HCT116 (cell line): ENCODE measurements at regions not wholly inside any gene's neighbourhood (a gene's known extent, or its start where the extent isn't known, plus 50 kb on each side); places are given as distances from the start of the nearest gene placed in this dataset.

ENCODE experiments used
- ATAC-seq: fragments of 200-7000 bp; cut with Tn5 transposase; 2 replicates; pipeline ENCODE4 v1.9.1; 2020; ENCODE audit warnings: mild to moderate bottlenecking, moderate library complexity
- BruUV-seq: library from RNA; stranded (reverse); fragments of 400-500 nt; replicated peaks from 2 replicates; lab custom pipeline; 2021; lab: Mats Ljungman, UMichigan
- CTCF ChIA-PET: fragments of 300-600 bp; sonication (Branson Sonifier 250); formaldehyde crosslinking; loops from one replicate; lab custom pipeline; 2021; ENCODE audit warnings: antibody characterized with exemption; lab: Charles Lee
- POLR2A ChIA-PET: fragments of 300-600, 350-600 bp; sonication (Branson Sonifier 250); formaldehyde crosslinking; loops from one replicate; lab custom pipeline; 2021; ENCODE audit warnings: antibody characterized with exemption; lab: Charles Lee
- RAD21 ChIA-PET, 2 experiments: fragments of 300-600 bp; sonication (Branson Sonifier 250); formaldehyde crosslinking; loops; one replicate each; lab custom pipeline; 2023; ENCODE audit warnings: low total read pairs in 2 of 2; ENCODE audit not compliant: uncharacterized antibody in 2 of 2, unreplicated experiment in 2 of 2, low non-redundant PET in 1 of 2; lab: Charles Lee
- DNase-seq: peaks from one replicate; pipeline ENCODE4 v3.0.0-alpha.2; 2010; ENCODE audit warnings: low read depth, low spot score
- H2AFZ ChIP-seq: fragments of 200-600 bp; shearing (Covaris generic), sonication (generic); 2 replicates; pipeline ENCODE4 v1.6.1; 2017; ENCODE audit warnings: low read depth, mixed run types, mixed read lengths, antibody characterized with exemption, low read length; ENCODE audit not compliant: poor library complexity, severe bottlenecking
- H3K27ac ChIP-seq: 2 replicates; pipeline ENCODE4 v1.5.1; 2012; ENCODE audit warnings: low read depth, low read length
- H3K27me3 ChIP-seq: fragments of 200-600 bp; sonication (generic); 2 replicates; pipeline ENCODE4 v1.6.1; 2016; ENCODE audit warnings: mixed run types, low read length, mixed read lengths; ENCODE audit not compliant: insufficient read depth
- H3K36me3 ChIP-seq, 2 experiments: fragments of 200-500 bp in 1 of 2; fragments of 200-600 bp in 1 of 2; sonication (Bioruptor generic) in 1 of 2; sonication (generic) in 1 of 2; 2 replicates each; pipeline versions ENCODE4 v1.5.1 to v1.6.1; 2014 to 2016; ENCODE audit warnings: low read length in 2 of 2, inconsistent platforms in 1 of 2, mixed read lengths in 1 of 2, mixed run types in 1 of 2; ENCODE audit not compliant: insufficient read depth in 2 of 2, control insufficient read depth in 1 of 2
- H3K4me1 ChIP-seq, 2 experiments: fragments of 200-600 bp in 1 of 2; sonication (generic) in 1 of 2; 2 replicates each; pipeline versions ENCODE4 v1.5.1 to v1.6.1; 2012 to 2017; ENCODE audit warnings: low read length in 2 of 2, inconsistent platforms in 1 of 2, mild to moderate bottlenecking in 1 of 2, mixed read lengths in 1 of 2, mixed run types in 1 of 2, moderate library complexity in 1 of 2; ENCODE audit not compliant: insufficient read depth in 2 of 2, control insufficient read depth in 1 of 2
- H3K4me2 ChIP-seq: fragments of 200-600 bp; sonication (generic); 2 replicates; pipeline ENCODE4 v1.6.1; 2017; ENCODE audit warnings: mixed run types, low read length, mixed read lengths
- H3K4me3 ChIP-seq, 2 experiments: fragments of 200-600 bp in 1 of 2; sonication (generic) in 1 of 2; replicated peaks in 1 of 2; 2 replicates each; pipeline ENCODE4 v1.5.1; 2011 to 2016; ENCODE audit warnings: low read length in 2 of 2, control low read depth in 1 of 2, low read depth in 1 of 2, mild to moderate bottlenecking in 1 of 2, mixed read lengths in 1 of 2, mixed run types in 1 of 2
- H3K79me2 ChIP-seq: fragments of 200-600 bp; sonication (generic); 2 replicates; pipeline ENCODE4 v1.6.1; 2017; ENCODE audit warnings: mild to moderate bottlenecking, mixed run types, low read length, moderate library complexity, mixed read lengths; ENCODE audit not compliant: insufficient read depth
- H3K9ac ChIP-seq: fragments of 200-600 bp; sonication (generic); 2 replicates; pipeline ENCODE4 v1.6.1; 2016; ENCODE audit warnings: low read length, mixed read lengths
- H3K9me2 ChIP-seq: fragments of 200-600 bp; sonication (generic), shearing (Covaris generic); 2 replicates; pipeline ENCODE4 v1.6.1; 2017; ENCODE audit warnings: mixed run types, mild to moderate bottlenecking, moderate library complexity; ENCODE audit not compliant: insufficient read depth
- H3K9me3 ChIP-seq, 2 experiments: fragments of 200-500 bp in 1 of 2; fragments of 200-600 bp in 1 of 2; sonication (Bioruptor generic) in 1 of 2; sonication (generic) in 1 of 2; 2 replicates each; pipeline ENCODE4 v1.6.1; 2014 to 2017; ENCODE audit warnings: low read length in 2 of 2, mixed read lengths in 2 of 2, inconsistent platforms in 1 of 2, low read depth in 1 of 2, mild to moderate bottlenecking in 1 of 2, mixed run types in 1 of 2, moderate library complexity in 1 of 2; ENCODE audit not compliant: control insufficient read depth in 1 of 2, insufficient read depth in 1 of 2
- H4K20me1 ChIP-seq: fragments of 200-600 bp; sonication (generic), shearing (Covaris generic); 2 replicates; pipeline ENCODE4 v1.6.1; 2017; ENCODE audit warnings: mixed run types, mild to moderate bottlenecking, moderate library complexity; ENCODE audit not compliant: insufficient read depth
- ATF3 ChIP-seq: IDR thresholded peaks from 2 replicates; pipeline ENCODE4 v1.6.1; 2012
- CBX3 ChIP-seq: IDR thresholded peaks from 2 replicates; pipeline ENCODE4 v1.6.1; 2012; ENCODE audit warnings: low read depth
- CTCF ChIP-seq, 3 experiments: fragments of 200-600 bp in 1 of 3; sonication (generic) in 1 of 3; IDR thresholded peaks in 2 of 3; conservative IDR thresholded peaks in 1 of 3; 2 replicates each; pipeline ENCODE4 v1.5.1; 2012 to 2017; ENCODE audit warnings: low read depth in 2 of 3, low read length in 2 of 3, antibody characterized with exemption in 1 of 3, borderline replicate concordance in 1 of 3, control low read depth in 1 of 3, mild to moderate bottlenecking in 1 of 3, mixed read lengths in 1 of 3, mixed run types in 1 of 3, moderate library complexity in 1 of 3; ENCODE audit not compliant: insufficient read depth in 1 of 3
- EGR1 ChIP-seq: IDR thresholded peaks from 2 replicates; pipeline ENCODE4 v1.6.1; 2012; ENCODE audit warnings: low read depth
- ELF1 ChIP-seq: IDR thresholded peaks from 2 replicates; pipeline ENCODE4 v1.6.1; 2012; ENCODE audit warnings: low read depth, borderline replicate concordance
- EZH2 ChIP-seq: fragments of 200-600 bp; sonication (generic); IDR thresholded peaks from 2 replicates; pipeline ENCODE4 v1.6.1; 2017; ENCODE audit warnings: antibody characterized with exemption, mixed run types
- EZH2phosphoT487 ChIP-seq: fragments of 200-600 bp; IDR thresholded peaks from 2 replicates; pipeline ENCODE4 v1.6.1; 2018; ENCODE audit warnings: antibody characterized with exemption, borderline replicate concordance
- FOSL1 ChIP-seq: IDR thresholded peaks from 2 replicates; pipeline ENCODE4 v1.6.1; 2012; ENCODE audit warnings: low read depth
- JUND ChIP-seq: IDR thresholded peaks from 2 replicates; pipeline ENCODE4 v1.6.1; 2012
- POLR2A ChIP-seq: IDR thresholded peaks from 2 replicates; pipeline ENCODE4 v1.7.0; 2011; ENCODE audit warnings: borderline replicate concordance; ENCODE audit not compliant: insufficient read depth, insufficient read length; ENCODE audit errors: extremely low read depth
- POLR2AphosphoS5 ChIP-seq: IDR thresholded peaks from 2 replicates; pipeline ENCODE4 v1.6.1; 2011; ENCODE audit warnings: mild to moderate bottlenecking, low read depth, low read length, moderate library complexity
- RAD21 ChIP-seq: IDR thresholded peaks from 2 replicates; pipeline ENCODE4 v1.6.1; 2012; ENCODE audit warnings: low read depth, mild to moderate bottlenecking
- SIN3A ChIP-seq: IDR thresholded peaks from 2 replicates; pipeline ENCODE4 v1.6.1; 2012; ENCODE audit warnings: low read depth
- SRF ChIP-seq: IDR thresholded peaks from 2 replicates; pipeline ENCODE4 v1.6.1; 2012; ENCODE audit warnings: low read depth
- TCF7L2 ChIP-seq: IDR thresholded peaks from 2 replicates; pipeline ENCODE4 v1.7.0; 2011; ENCODE audit warnings: borderline replicate concordance, inconsistent platforms; ENCODE audit not compliant: insufficient read depth, insufficient read length; ENCODE audit errors: extremely low read depth
- YY1 ChIP-seq: IDR thresholded peaks from 2 replicates; pipeline ENCODE4 v1.6.1; 2011; ENCODE audit warnings: low read length, low read depth, moderate library complexity, mild to moderate bottlenecking; ENCODE audit not compliant: insufficient replicate concordance; ENCODE audit errors: extremely low read depth
- ZFX ChIP-seq: fragments of 450-650 bp; IDR thresholded peaks from 2 replicates; pipeline ENCODE4 v1.6.1; 2017
- ZNF274 ChIP-seq: fragments of 200-500 bp; sonication (Bioruptor generic); IDR thresholded peaks from 2 replicates; pipeline ENCODE4 v1.6.1; 2014; ENCODE audit warnings: mild to moderate bottlenecking, low read depth, low read length, inconsistent platforms
- intact Hi-C: fragments of 100-400 bp; cut with micrococcal nuclease; formaldehyde crosslinking; loops from 2 replicates; pipeline ENCODE4 v1.10.0; 2022
- TF ChIP-seq, protein P1 (sequence below): IDR thresholded peaks from 2 replicates; pipeline ENCODE4 v1.6.1; 2012

DNA sequence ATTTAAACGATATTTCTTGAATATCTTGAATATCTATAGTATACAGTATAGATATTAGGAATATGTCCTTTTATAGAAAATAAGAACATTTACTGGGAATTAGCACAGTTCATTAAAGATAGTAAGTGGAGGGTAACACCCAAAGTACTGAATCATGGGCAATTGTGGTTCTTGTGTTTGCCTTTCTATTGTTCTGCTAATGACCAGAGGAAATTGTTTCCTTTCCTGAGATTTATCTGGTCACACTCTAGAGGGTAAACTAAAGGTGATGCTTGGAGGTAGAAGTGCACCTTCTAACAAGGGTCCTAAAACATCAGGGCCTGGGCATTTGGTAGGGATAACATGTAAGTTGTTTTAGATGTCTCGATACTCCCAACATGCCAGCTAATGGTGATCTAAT is 241.3 kb upstream of the SFRP2 start:
- no peak overlapping the region for H3K4me3 ChIP-seq
- ATAC-seq (no peak), DNase-seq (no peak)
- H3K4me2 ChIP-seq: no peak overlapping the region
- BruUV-seq: no TSS peak
- H3K27ac ChIP-seq: no peak overlapping the region
- no peak overlapping the region for H3K9ac ChIP-seq
- H3K9me2 ChIP-seq: no peaks in the 10 kb centered on the region
- POLR2A ChIA-PET: no interaction called here
- TF ChIP-seq EGR1: no peak
- no peak for TF ChIP-seq CBX3
- no peak for TF ChIP-seq YY1
- TF ChIP-seq SIN3A: no peak
- TF ChIP-seq POLR2A: no peak
- no peak for TF ChIP-seq ZFX
- no peak for TF ChIP-seq SRF
- no peak for TF ChIP-seq ELF1
- no peak for TF ChIP-seq EZH2phosphoT487
- TF ChIP-seq ATF3: no peak
- no peak for TF ChIP-seq JUND
- no peak for TF ChIP-seq TCF7L2
- TF ChIP-seq FOSL1: no peak
- no peak for TF ChIP-seq POLR2AphosphoS5
- TF ChIP-seq, protein P1, sequence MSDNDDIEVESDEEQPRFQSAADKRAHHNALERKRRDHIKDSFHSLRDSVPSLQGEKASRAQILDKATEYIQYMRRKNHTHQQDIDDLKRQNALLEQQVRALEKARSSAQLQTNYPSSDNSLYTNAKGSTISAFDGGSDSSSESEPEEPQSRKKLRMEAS: no peak
- TF ChIP-seq CTCF (IDR thresholded peaks at IDR 0.05 in 2 of 3, conservative IDR thresholded peaks at IDR 0.05 in 1 of 3; ENCODE audit: borderline replicate concordance in 1 of 3, insufficient read depth in 1 of 3, low read depth in 2 of 3, low read length in 2 of 3): no peak
- TF ChIP-seq RAD21: no peak
- no peak for TF ChIP-seq ZNF274
- no peak for TF ChIP-seq EZH2
- H3K27me3 ChIP-seq: no peaks in the 10 kb centered on the region
- H3K79me2 ChIP-seq: no peaks in the 10 kb centered on the region
- H2AFZ ChIP-seq: no peak overlapping the region
- H3K36me3 ChIP-seq: no peaks in the 10 kb centered on the region
- no peaks in the 10 kb centered on the region for H3K9me3 ChIP-seq
- RAD21 ChIA-PET: no interaction called here
- CTCF ChIA-PET: no interaction called here
- no peaks in the 10 kb centered on the region for H3K4me1 ChIP-seq
- intact Hi-C loops: no loop called here
- H4K20me1 ChIP-seq: no peaks in the 10 kb centered on the region
